WTC11 (cell line): ENCODE measurements at regions not wholly inside any gene's neighbourhood (a gene's known extent, or its start where the extent isn't known, plus 50 kb on each side); places are given as distances from the start of the nearest gene placed in this dataset.

Source experiments
- ATAC-seq: fragments of 200-7000 bp; cut with Tn5 transposase; 2 replicates; pipeline ENCODE4 v1.10.0; 2021; ENCODE audit warnings: mild to moderate bottlenecking, moderate library complexity
- CTCF ChIA-PET: fragments of 300-600 bp; sonication (Branson Sonifier 250); formaldehyde crosslinking; loops from one replicate; lab custom pipeline; 2021; ENCODE audit warnings: antibody characterized with exemption; lab: Charles Lee
- POLR2A ChIA-PET: fragments of 350-600 bp; sonication (Branson Sonifier 250); formaldehyde crosslinking; loops from one replicate; lab custom pipeline; 2021; ENCODE audit warnings: antibody characterized with exemption; lab: Charles Lee
- DNase-seq: peaks from one replicate; pipeline ENCODE4 v3.0.0; 2021; ENCODE audit warnings: low spot score
- H3K27ac Mint-ChIP-seq: 2 replicates; pipeline ENCODE4 v1.8.0; 2021; ENCODE audit warnings: mixed read lengths
- H3K27me3 Mint-ChIP-seq: 2 replicates; pipeline ENCODE4 v1.8.0; 2021; ENCODE audit warnings: low read depth, mild to moderate bottlenecking, moderate library complexity, mixed read lengths
- H3K36me3 Mint-ChIP-seq: 2 replicates; pipeline ENCODE4 v1.8.0; 2021; ENCODE audit warnings: mixed read lengths
- H3K4me1 Mint-ChIP-seq: 2 replicates; pipeline ENCODE4 v1.8.0; 2022; ENCODE audit warnings: mixed read lengths
- H3K4me3 Mint-ChIP-seq: 2 replicates; pipeline ENCODE4 v1.8.0; 2021; ENCODE audit warnings: mild to moderate bottlenecking, moderate library complexity, mixed read lengths
- H3K9me3 Mint-ChIP-seq: 2 replicates; pipeline ENCODE4 v1.8.0; 2021; ENCODE audit warnings: mixed read lengths
- E2F1 ChIP-seq: sonication (generic); formaldehyde crosslinking; IDR thresholded peaks from 2 replicates; pipeline ENCODE4 v1.8.0; 2022; ENCODE audit warnings: mild to moderate bottlenecking, missing genetic modification reagents
- EMX1 ChIP-seq: fragments of 250-450 bp; sonication (Bioruptor Pico); IDR thresholded peaks from 2 replicates; pipeline ENCODE4 v1.8.0; 2021; ENCODE audit warnings: mild to moderate bottlenecking
- GABPB1 ChIP-seq: sonication (generic); formaldehyde crosslinking; IDR thresholded peaks from 2 replicates; pipeline ENCODE4 v1.8.1; 2023; ENCODE audit warnings: mild to moderate bottlenecking, missing genetic modification reagents
- GTF2I ChIP-seq: fragments of 250-450 bp; sonication (Bioruptor Pico); conservative IDR thresholded peaks from 2 replicates; pipeline ENCODE4 v1.4.0; 2021; ENCODE audit warnings: mild to moderate bottlenecking
- KAT7 ChIP-seq: sonication (generic); formaldehyde crosslinking; IDR thresholded peaks from 2 replicates; pipeline ENCODE4 v1.8.1; 2023; ENCODE audit warnings: missing genetic modification reagents, mild to moderate bottlenecking, borderline replicate concordance
- OVOL2 ChIP-seq: fragments of 250-450 bp; sonication (Bioruptor Pico); IDR thresholded peaks from 2 replicates; pipeline ENCODE4 v1.9.0; 2021; ENCODE audit warnings: mild to moderate bottlenecking, borderline replicate concordance
- SP1 ChIP-seq: sonication (generic); formaldehyde crosslinking; conservative IDR thresholded peaks from 2 replicates; pipeline ENCODE4 v1.8.1; 2022; ENCODE audit warnings: missing genetic modification reagents
- TEAD4 ChIP-seq: sonication (generic); formaldehyde crosslinking; IDR thresholded peaks from 2 replicates; pipeline ENCODE4 v1.8.0; 2022; ENCODE audit warnings: mild to moderate bottlenecking, missing genetic modification reagents
- ZNF138 ChIP-seq: sonication (generic); formaldehyde crosslinking; conservative IDR thresholded peaks from 2 replicates; pipeline ENCODE4 v1.8.1; 2022; ENCODE audit warnings: mild to moderate bottlenecking, moderate library complexity, missing genetic modification reagents
- ZNF512 ChIP-seq: sonication (generic); formaldehyde crosslinking; IDR thresholded peaks from 2 replicates; pipeline ENCODE4 v1.8.1; 2022; ENCODE audit warnings: missing genetic modification reagents, borderline replicate concordance
- TF ChIP-seq, protein P1 (sequence below): sonication (generic); formaldehyde crosslinking; IDR thresholded peaks from 2 replicates; pipeline ENCODE4 v1.8.1; 2023; ENCODE audit warnings: mild to moderate bottlenecking, missing genetic modification reagents, borderline replicate concordance
- TF ChIP-seq, protein P2 (sequence below): sonication (generic); formaldehyde crosslinking; IDR thresholded peaks from 2 replicates; pipeline ENCODE4 v1.8.0; 2022; ENCODE audit warnings: missing genetic modification reagents

- TF ChIP-seq ZNF512 (CRISPR knock-in tag): no peak
Observed at GRCh38 chr14:43754838-43755237, 752.2 kb downstream of the FSCB start (continued).

DNA sequence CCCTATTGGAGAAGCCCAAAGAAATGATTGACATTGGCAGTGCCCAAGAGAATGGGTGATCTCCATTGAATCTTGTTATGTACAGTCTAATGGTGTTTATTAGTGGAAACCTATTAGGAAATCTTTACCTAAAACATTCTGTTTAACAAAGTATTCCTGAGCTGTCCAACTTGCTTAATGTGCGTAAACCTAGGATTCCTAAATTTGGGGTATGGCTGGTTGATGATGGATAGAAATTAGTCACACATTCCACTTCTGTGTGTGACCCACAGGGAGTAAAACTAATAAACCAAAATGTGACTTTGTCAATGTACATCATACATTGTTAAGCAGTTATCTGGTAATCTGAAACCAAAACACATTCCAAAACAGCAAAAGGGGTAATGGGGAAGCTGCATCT is 761.3 kb downstream of the FSCB start:
- TF ChIP-seq SP1 (CRISPR knock-in tag) (no peak), EMX1 (no peak), TEAD4 (CRISPR knock-in tag) (no peak), GTF2I (CRISPR knock-in tag) (no peak)
- TF ChIP-seq, protein P1, sequence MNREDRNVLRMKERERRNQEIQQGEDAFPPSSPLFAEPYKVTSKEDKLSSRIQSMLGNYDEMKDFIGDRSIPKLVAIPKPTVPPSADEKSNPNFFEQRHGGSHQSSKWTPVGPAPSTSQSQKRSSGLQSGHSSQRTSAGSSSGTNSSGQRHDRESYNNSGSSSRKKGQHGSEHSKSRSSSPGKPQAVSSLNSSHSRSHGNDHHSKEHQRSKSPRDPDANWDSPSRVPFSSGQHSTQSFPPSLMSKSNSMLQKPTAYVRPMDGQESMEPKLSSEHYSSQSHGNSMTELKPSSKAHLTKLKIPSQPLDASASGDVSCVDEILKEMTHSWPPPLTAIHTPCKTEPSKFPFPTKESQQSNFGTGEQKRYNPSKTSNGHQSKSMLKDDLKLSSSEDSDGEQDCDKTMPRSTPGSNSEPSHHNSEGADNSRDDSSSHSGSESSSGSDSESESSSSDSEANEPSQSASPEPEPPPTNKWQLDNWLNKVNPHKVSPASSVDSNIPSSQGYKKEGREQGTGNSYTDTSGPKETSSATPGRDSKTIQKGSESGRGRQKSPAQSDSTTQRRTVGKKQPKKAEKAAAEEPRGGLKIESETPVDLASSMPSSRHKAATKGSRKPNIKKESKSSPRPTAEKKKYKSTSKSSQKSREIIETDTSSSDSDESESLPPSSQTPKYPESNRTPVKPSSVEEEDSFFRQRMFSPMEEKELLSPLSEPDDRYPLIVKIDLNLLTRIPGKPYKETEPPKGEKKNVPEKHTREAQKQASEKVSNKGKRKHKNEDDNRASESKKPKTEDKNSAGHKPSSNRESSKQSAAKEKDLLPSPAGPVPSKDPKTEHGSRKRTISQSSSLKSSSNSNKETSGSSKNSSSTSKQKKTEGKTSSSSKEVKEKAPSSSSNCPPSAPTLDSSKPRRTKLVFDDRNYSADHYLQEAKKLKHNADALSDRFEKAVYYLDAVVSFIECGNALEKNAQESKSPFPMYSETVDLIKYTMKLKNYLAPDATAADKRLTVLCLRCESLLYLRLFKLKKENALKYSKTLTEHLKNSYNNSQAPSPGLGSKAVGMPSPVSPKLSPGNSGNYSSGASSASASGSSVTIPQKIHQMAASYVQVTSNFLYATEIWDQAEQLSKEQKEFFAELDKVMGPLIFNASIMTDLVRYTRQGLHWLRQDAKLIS (CRISPR knock-in tag): no peak
- Mint-ChIP-seq H3K27me3 (no peaks in the 10 kb centered on the region), H3K4me3 (no peak overlapping the region), H3K27ac (no peak overlapping the region), H3K4me1 (peaks cover 3% of the 10 kb centered on the region; the same call in 1 of the 2 replicates), H3K36me3 (no peaks in the 10 kb centered on the region), H3K9me3 (peaks cover 4% of the 10 kb centered on the region; the same call in 1 of the 2 replicates)
- CTCF ChIA-PET: no interaction called here
- POLR2A ChIA-PET: no interaction called here
- DNase-seq: no peak
- ATAC-seq: no peak

- CTCF ChIA-PET: interaction anchor here (0.5 to 0.6 kb wide), 2 partner anchors 189 to 414 kb away, joined by 3 to 4 read pairs; no protein-coding TSS in a partner anchor
- DNase-seq (no peak), ATAC-seq (no peak)
- Mint-ChIP-seq H3K27ac (no peak overlapping the region), H3K4me1 (0 out of 2 replicates have a peak, but pooled peaks cover 3% of the 10 kb centered on the region), H3K9me3 (peaks cover 8% of the 10 kb centered on the region)
- TF ChIP-seq KAT7 (CRISPR knock-in tag) (no peak), OVOL2 (no peak), GABPB1 (CRISPR knock-in tag) (no peak), TEAD4 (CRISPR knock-in tag) (no peak), ZNF138 (CRISPR knock-in tag) (no peak), ZNF512 (CRISPR knock-in tag) (no peak), E2F1 (CRISPR knock-in tag) (no peak)
- TF ChIP-seq, protein P1 (CRISPR knock-in tag): no peak
- TF ChIP-seq, protein P2, sequence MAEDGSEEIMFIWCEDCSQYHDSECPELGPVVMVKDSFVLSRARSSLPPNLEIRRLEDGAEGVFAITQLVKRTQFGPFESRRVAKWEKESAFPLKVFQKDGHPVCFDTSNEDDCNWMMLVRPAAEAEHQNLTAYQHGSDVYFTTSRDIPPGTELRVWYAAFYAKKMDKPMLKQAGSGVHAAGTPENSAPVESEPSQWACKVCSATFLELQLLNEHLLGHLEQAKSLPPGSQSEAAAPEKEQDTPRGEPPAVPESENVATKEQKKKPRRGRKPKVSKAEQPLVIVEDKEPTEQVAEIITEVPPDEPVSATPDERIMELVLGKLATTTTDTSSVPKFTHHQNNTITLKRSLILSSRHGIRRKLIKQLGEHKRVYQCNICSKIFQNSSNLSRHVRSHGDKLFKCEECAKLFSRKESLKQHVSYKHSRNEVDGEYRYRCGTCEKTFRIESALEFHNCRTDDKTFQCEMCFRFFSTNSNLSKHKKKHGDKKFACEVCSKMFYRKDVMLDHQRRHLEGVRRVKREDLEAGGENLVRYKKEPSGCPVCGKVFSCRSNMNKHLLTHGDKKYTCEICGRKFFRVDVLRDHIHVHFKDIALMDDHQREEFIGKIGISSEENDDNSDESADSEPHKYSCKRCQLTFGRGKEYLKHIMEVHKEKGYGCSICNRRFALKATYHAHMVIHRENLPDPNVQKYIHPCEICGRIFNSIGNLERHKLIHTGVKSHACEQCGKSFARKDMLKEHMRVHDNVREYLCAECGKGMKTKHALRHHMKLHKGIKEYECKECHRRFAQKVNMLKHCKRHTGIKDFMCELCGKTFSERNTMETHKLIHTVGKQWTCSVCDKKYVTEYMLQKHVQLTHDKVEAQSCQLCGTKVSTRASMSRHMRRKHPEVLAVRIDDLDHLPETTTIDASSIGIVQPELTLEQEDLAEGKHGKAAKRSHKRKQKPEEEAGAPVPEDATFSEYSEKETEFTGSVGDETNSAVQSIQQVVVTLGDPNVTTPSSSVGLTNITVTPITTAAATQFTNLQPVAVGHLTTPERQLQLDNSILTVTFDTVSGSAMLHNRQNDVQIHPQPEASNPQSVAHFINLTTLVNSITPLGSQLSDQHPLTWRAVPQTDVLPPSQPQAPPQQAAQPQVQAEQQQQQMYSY (CRISPR knock-in tag): no peak
- TF ChIP-seq, all 79 proteins: peak for 0
- Mint-ChIP-seq H3K36me3 (no peaks in the 10 kb centered on the region), H3K4me3 (no peak overlapping the region), H3K27me3 (no peaks in the 10 kb centered on the region)
- POLR2A ChIA-PET: no interaction called here
Observed at GRCh38 chr14:43735932-43736331, 771.2 kb downstream of the FSCB start.
